Peyer's patch (tissue), 4 donors: ENCODE measurements at regions not wholly inside any gene's neighbourhood (a gene's known extent, or its start where the extent isn't known, plus 50 kb on each side); places are given as distances from the start of the nearest gene placed in this dataset.

Source experiments
- DNase-seq, 3 donors: peaks; one replicate each; pipeline ENCODE4 v3.0.0-alpha.2; 2017 to 2019
- H3K27ac ChIP-seq, 4 donors: fragments of 200-600 bp; sonication (generic); one replicate each; pipeline ENCODE4 v1.5.1; 2016 to 2019
- H3K27me3 ChIP-seq, 2 donors: fragments of 200-600 bp; sonication (generic); one replicate each; pipeline ENCODE4 v1.5.1; 2019
- H3K36me3 ChIP-seq, 3 donors: fragments of 200-600 bp; sonication (generic); one replicate each; pipeline ENCODE4 v1.5.1; 2016 to 2019
- H3K4me1 ChIP-seq, 4 donors: fragments of 200-600 bp; sonication (generic); one replicate each; pipeline ENCODE4 v1.5.1; 2016 to 2019
- H3K4me3 ChIP-seq, 4 donors: fragments of 200-600 bp; sonication (generic); 1 replicate in 3 of 4; 2 replicates in 1 of 4; pipeline ENCODE4 v1.5.1; 2016 to 2019; ENCODE audit warnings: mild to moderate bottlenecking in 1 of 4
- H3K9me3 ChIP-seq, 4 donors: fragments of 200-600 bp; sonication (generic); one replicate each; pipeline ENCODE4 v1.5.1; 2016 to 2019; ENCODE audit warnings: mild to moderate bottlenecking in 1 of 4
- POLR2A ChIP-seq, 2 donors: fragments of 450-650 bp; IDR thresholded peaks; one replicate each; pipeline ENCODE4 v1.5.1; 2017; ENCODE audit warnings: antibody characterized with exemption in 2 of 2, mild to moderate bottlenecking in 2 of 2, moderate library complexity in 2 of 2
- TF ChIP-seq, protein P1 (sequence below), 6 experiments: fragments of 450-650 bp in 4 of 6; fragments of 200-600 bp in 2 of 6; sonication (generic) in 1 of 6; IDR thresholded peaks; one replicate each; pipeline ENCODE4 v1.5.1; 2017 to 2019; ENCODE audit warnings: antibody characterized with exemption in 6 of 6, mild to moderate bottlenecking in 3 of 6, moderate library complexity in 1 of 6

DNA sequence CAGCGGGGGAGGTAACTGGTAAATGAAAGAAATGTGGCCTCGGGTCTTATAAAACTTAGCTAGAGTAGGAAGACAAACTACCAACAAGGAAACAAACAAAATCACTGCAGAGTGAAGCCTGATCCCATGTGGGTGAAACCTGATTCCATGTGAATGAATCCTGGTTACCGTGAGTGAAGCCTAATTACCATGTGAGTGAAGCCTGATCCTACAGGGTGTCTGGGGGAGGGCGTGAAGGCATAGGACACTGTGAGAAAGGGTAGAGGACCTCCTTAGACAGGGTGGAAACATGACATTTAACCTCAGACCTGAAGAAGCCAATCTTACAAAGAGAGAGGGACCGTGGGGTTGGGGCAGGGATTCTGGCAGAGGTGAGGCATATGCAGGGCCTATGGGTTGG is 106.2 kb upstream of the USP47 start:
- no peaks in the 10 kb centered on the region for H3K9me3 ChIP-seq
- TF ChIP-seq, protein P1, sequence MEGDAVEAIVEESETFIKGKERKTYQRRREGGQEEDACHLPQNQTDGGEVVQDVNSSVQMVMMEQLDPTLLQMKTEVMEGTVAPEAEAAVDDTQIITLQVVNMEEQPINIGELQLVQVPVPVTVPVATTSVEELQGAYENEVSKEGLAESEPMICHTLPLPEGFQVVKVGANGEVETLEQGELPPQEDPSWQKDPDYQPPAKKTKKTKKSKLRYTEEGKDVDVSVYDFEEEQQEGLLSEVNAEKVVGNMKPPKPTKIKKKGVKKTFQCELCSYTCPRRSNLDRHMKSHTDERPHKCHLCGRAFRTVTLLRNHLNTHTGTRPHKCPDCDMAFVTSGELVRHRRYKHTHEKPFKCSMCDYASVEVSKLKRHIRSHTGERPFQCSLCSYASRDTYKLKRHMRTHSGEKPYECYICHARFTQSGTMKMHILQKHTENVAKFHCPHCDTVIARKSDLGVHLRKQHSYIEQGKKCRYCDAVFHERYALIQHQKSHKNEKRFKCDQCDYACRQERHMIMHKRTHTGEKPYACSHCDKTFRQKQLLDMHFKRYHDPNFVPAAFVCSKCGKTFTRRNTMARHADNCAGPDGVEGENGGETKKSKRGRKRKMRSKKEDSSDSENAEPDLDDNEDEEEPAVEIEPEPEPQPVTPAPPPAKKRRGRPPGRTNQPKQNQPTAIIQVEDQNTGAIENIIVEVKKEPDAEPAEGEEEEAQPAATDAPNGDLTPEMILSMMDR (IDR thresholded peaks at IDR 0.05): no peak
- TF ChIP-seq POLR2A (IDR thresholded peaks at IDR 0.05): no peak

DNA sequence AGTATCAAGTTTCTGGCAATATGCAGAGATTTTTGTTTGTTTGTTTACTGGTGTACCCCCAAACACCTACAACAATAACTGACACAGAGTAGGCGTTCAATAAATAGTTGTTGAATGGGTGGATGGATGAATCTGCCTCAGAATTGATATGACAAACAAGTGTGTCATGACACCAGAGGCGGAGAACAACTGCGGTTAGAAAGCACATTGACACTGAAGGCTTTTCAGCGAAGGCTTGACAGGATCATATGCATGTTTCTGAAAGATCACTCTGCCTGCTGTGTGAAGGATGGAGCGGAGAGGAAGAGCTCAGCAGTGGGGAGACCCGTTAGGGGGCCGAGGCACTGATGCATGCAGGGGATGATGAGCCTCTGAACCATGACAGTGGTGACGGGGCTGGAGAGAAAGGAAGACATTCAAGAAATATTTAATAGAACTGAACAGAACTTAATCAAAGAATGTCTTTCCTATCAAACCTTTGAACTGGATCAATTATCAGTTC is 108.5 kb upstream of the USP47 start:
- TF ChIP-seq POLR2A (IDR thresholded peaks at IDR 0.05): no peak
- TF ChIP-seq, protein P1 (IDR thresholded peaks at IDR 0.05): no peak
- no peak for DNase-seq
- Histone ChIP-seq H3K4me3 (no peak overlapping the region), H3K36me3 (no peaks in the 10 kb centered on the region), H3K27me3 (no peaks in the 10 kb centered on the region), H3K9me3 (no peaks in the 10 kb centered on the region), H3K27ac (no peak overlapping the region), H3K4me1 (no peaks in the 10 kb centered on the region)

More for the DNA sequence above, 106.2 kb upstream of the USP47 start:
- no peak overlapping the region for H3K4me3 ChIP-seq
- no peak for DNase-seq
- H3K36me3 ChIP-seq: no peaks in the 10 kb centered on the region
- no peaks in the 10 kb centered on the region for H3K4me1 ChIP-seq
- H3K27me3 ChIP-seq: no peaks in the 10 kb centered on the region
- H3K27ac ChIP-seq: no peak overlapping the region

DNA sequence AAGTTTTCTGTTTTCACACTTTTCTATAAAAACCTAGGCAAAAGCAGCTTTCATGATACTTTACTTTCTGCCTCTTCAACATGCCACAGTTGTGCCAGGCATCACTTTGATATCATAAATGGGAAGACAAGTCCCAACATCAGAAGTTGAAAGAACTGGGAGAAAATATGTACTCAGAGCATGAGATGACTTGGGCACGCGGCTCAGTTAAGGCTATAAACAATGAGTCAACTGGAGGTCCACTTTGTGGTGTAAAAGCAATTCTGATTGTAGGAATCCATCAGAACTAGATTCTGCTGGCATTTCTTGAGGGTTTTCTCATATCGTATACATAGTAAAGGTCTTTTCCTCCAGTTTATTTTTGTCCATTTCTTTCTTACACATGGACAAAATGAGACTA is 109.7 kb upstream of the USP47 start:
- H3K4me1 ChIP-seq: no peaks in the 10 kb centered on the region
- no peaks in the 10 kb centered on the region for H3K27me3 ChIP-seq
- no peaks in the 10 kb centered on the region for H3K9me3 ChIP-seq
- no peak overlapping the region for H3K4me3 ChIP-seq
- no peak for DNase-seq
- TF ChIP-seq, protein P1 (IDR thresholded peaks at IDR 0.05): no peak
- no peak for TF ChIP-seq POLR2A (IDR thresholded peaks at IDR 0.05)
- no peak overlapping the region for H3K27ac ChIP-seq
- H3K36me3 ChIP-seq: no peaks in the 10 kb centered on the region

DNA sequence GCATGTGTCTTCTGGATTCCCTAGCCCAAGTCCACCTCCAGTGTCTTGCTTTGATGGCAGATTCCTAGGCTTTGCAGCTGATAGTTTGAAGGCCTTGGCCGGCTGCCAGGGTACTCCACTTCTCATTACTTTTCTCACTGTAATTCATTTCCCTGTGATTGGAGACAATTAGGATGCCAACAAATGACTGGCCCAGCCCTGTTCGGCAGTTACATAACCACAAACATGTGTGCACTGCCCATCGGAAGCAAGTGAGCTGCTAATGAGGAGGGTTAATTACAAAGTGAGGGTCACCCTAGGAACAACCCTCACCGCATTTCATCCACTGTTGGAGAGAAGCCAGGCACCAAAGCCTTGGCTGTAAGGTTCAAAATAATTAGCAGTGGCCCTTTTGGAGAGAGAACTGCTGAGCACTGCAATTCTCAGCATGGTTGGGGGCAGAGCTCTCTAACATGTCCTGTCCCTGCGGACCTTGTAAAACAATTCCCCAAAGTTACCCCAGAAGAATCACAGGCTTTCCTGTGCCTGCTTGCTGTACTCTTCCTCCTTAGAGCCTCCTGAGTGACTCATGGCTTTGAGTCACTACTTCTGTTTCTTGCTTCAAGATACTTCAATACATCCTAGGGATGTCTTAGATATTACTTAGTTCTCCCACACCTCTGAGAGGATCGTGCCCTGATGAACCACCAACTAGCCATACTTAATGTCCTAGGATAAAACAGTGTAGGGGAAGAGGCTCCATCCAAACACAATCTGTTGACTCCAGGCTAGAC is 109.7 kb upstream of the GALNT18 start:
- Histone ChIP-seq H3K4me3 (no peak overlapping the region), H3K9me3 (no peaks in the 10 kb centered on the region), H3K36me3 (no peaks in the 10 kb centered on the region)

DNA sequence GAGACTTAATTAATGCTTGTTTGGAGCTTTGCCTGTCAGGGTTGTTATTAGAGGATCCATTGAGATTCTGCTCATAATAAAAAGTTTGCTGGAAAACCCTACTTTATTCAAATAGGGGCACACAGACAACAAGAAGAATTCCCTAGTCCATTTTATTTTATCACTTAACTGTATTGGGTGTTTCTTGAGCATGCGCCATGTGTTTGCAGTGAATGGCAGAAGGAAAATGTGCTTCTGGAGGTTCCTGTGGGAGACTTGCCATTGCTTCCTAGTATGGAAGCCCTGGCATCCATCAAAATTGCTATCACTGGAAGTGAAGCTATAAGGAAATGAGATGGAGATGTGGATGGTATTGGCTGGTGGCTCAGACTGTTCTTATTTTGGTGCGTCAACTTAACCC is 106.6 kb upstream of the GALNT18 start:
- H3K4me1 ChIP-seq: no peaks in the 10 kb centered on the region
- TF ChIP-seq, protein P1 (IDR thresholded peaks at IDR 0.05): no peak
- TF ChIP-seq POLR2A (IDR thresholded peaks at IDR 0.05): no peak
- H3K4me3 ChIP-seq: no peak overlapping the region
- H3K9me3 ChIP-seq: no peaks in the 10 kb centered on the region
- H3K27me3 ChIP-seq: no peaks in the 10 kb centered on the region
- DNase-seq: no peak
- no peak overlapping the region for H3K27ac ChIP-seq
- H3K36me3 ChIP-seq: no peaks in the 10 kb centered on the region

More for the DNA sequence above, 109.7 kb upstream of the GALNT18 start:
- Histone ChIP-seq H3K27ac (no peak overlapping the region), H3K27me3 (no peaks in the 10 kb centered on the region), H3K4me1 (no peaks in the 10 kb centered on the region)
- no peak for TF ChIP-seq POLR2A (IDR thresholded peaks at IDR 0.05)
- TF ChIP-seq, protein P1 (IDR thresholded peaks at IDR 0.05): no peak
- DNase-seq: no peak
